MM.1S (cell line): ENCODE measurements at regions not wholly inside any gene's neighbourhood (a gene's known extent, or its start where the extent isn't known, plus 50 kb on each side); places are given as distances from the start of the nearest gene placed in this dataset.
"Not testable (repeated sequence)": the region's sequence is repeated elsewhere in the genome, so short reads cannot be mapped to it uniquely, and the experiment has no call there.

Source experiments
- DNase-seq: peaks from one replicate; pipeline ENCODE4 v3.0.0-alpha.2; 2015
- H2AFZ ChIP-seq: fragments of 300-600 bp; sonication (generic); 2 replicates; pipeline ENCODE4 v1.6.0; 2016; ENCODE audit warnings: antibody characterized with exemption, low read length
- H3F3A ChIP-seq: fragments of 300-600 bp; sonication (generic); 2 replicates; pipeline ENCODE4 v1.6.1; 2016; ENCODE audit warnings: mild to moderate bottlenecking, antibody characterized with exemption, low read length, moderate library complexity, mixed read lengths; ENCODE audit not compliant: insufficient read depth
- H3K27ac ChIP-seq: fragments of 300-600 bp; sonication (generic); 2 replicates; pipeline ENCODE4 v1.5.1; 2016; ENCODE audit warnings: mild to moderate bottlenecking, low read length
- H3K27me3 ChIP-seq: fragments of 300-600 bp; sonication (generic); replicated peaks from 2 replicates; pipeline ENCODE4 v1.6.0; 2016; ENCODE audit warnings: low read length; ENCODE audit not compliant: insufficient read depth
- H3K36me3 ChIP-seq: fragments of 300-600 bp; sonication (generic); replicated peaks from 2 replicates; pipeline ENCODE4 v1.6.1; 2016; ENCODE audit warnings: mild to moderate bottlenecking, low read length, mixed read lengths; ENCODE audit not compliant: insufficient read depth
- H3K4me1 ChIP-seq: fragments of 300-600 bp; sonication (generic); 2 replicates; pipeline ENCODE4 v1.6.1; 2016; ENCODE audit warnings: low read length, mixed read lengths
- H3K4me2 ChIP-seq: fragments of 300-600 bp; sonication (generic); 2 replicates; pipeline ENCODE4 v1.6.0; 2016; ENCODE audit warnings: low read depth, low read length
- H3K4me3 ChIP-seq: fragments of 300-600 bp; sonication (generic); 2 replicates; pipeline ENCODE4 v1.5.1; 2016; ENCODE audit warnings: low read length, mixed read lengths
- H3K79me2 ChIP-seq: fragments of 300-600 bp; sonication (generic); 2 replicates; pipeline ENCODE4 v1.6.1; 2016; ENCODE audit warnings: mixed run types, low read length, mixed read lengths
- H3K9ac ChIP-seq: fragments of 300-600 bp; sonication (generic); 2 replicates; pipeline ENCODE4 v1.6.1; 2016; ENCODE audit warnings: low read length, mixed read lengths
- H3K9me2 ChIP-seq: fragments of 300-600 bp; sonication (generic); replicated peaks from 2 replicates; pipeline ENCODE4 v1.6.1; 2016; ENCODE audit warnings: mild to moderate bottlenecking, low read length, mixed read lengths; ENCODE audit not compliant: insufficient read depth
- H3K9me3 ChIP-seq: fragments of 300-600 bp; sonication (generic); replicated peaks from 2 replicates; pipeline ENCODE4 v1.6.1; 2016; ENCODE audit warnings: mild to moderate bottlenecking, low read length, mixed read lengths; ENCODE audit not compliant: insufficient read depth
- H4K20me1 ChIP-seq: fragments of 300-600 bp; sonication (generic); 2 replicates; pipeline ENCODE4 v1.6.1; 2016; ENCODE audit warnings: mild to moderate bottlenecking, low read length, moderate library complexity, mixed read lengths; ENCODE audit not compliant: insufficient read depth
- EZH2 ChIP-seq: fragments of 300-600 bp; sonication (generic); optimal IDR thresholded peaks from 2 replicates; pipeline ENCODE3; 2017; ENCODE audit warnings: low read depth, mild to moderate bottlenecking, antibody characterized with exemption, low read length, mixed read lengths
- EZH2phosphoT487 ChIP-seq: fragments of 300-600 bp; sonication (generic); IDR thresholded peaks from 2 replicates; pipeline ENCODE4 v1.6.1; 2018; ENCODE audit warnings: antibody characterized with exemption, low read length
- TF ChIP-seq, protein P1 (sequence below): fragments of 300-600 bp; sonication (generic); IDR thresholded peaks from 2 replicates; pipeline ENCODE4 v1.5.1; 2016; ENCODE audit warnings: antibody characterized with exemption, low read length, mixed read lengths

- Histone ChIP-seq H3K36me3 (no peaks in the 10 kb centered on the region), H4K20me1 (no peaks in the 10 kb centered on the region), H3K9ac (no peak overlapping the region), H3K9me3 (no peaks in the 10 kb centered on the region), H3K79me2 (no peaks in the 10 kb centered on the region), H3K4me1 (no peaks in the 10 kb centered on the region), H2AFZ (no peak overlapping the region), H3K4me3 (no peak overlapping the region), H3K27me3 (no peaks in the 10 kb centered on the region), H3K27ac (no peak overlapping the region), H3K4me2 (no peak overlapping the region), H3K9me2 (no peaks in the 10 kb centered on the region), H3F3A (no peaks in the 10 kb centered on the region)
- no peak for TF ChIP-seq EZH2
- no peak for TF ChIP-seq EZH2phosphoT487
- TF ChIP-seq, protein P1, sequence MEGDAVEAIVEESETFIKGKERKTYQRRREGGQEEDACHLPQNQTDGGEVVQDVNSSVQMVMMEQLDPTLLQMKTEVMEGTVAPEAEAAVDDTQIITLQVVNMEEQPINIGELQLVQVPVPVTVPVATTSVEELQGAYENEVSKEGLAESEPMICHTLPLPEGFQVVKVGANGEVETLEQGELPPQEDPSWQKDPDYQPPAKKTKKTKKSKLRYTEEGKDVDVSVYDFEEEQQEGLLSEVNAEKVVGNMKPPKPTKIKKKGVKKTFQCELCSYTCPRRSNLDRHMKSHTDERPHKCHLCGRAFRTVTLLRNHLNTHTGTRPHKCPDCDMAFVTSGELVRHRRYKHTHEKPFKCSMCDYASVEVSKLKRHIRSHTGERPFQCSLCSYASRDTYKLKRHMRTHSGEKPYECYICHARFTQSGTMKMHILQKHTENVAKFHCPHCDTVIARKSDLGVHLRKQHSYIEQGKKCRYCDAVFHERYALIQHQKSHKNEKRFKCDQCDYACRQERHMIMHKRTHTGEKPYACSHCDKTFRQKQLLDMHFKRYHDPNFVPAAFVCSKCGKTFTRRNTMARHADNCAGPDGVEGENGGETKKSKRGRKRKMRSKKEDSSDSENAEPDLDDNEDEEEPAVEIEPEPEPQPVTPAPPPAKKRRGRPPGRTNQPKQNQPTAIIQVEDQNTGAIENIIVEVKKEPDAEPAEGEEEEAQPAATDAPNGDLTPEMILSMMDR = no peak
- DNase-seq = no peak
Measured at GRCh38 chr3:4166540-4166939, 136.6 kb upstream of the SETMAR start.

DNA sequence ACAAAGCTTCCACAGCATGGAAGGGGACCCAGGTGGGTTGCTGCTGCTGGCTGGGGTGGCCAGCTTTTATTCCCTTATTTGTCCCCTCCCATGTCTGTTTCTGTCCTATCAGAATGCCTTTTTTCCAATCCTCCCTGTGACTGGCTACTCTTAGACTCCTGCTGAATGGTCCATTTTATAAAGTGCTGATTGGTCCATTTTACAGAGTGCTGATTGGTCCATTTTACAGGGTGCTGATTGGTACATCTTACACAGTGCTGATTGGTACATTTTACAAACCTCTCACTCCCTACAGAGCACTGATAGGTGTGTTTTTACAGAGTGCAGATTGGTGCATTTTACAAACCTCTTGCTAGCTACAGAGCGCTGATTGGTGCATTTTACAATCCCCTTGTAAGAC, 135.9 kb upstream of the SETMAR start:
- H2AFZ ChIP-seq, H3K4me2 ChIP-seq, H3K9me2 ChIP-seq, H3K9ac ChIP-seq, H3K9me3 ChIP-seq, H3K4me3 ChIP-seq, H3K27ac ChIP-seq, H3K4me1 ChIP-seq, DNase-seq, H3K36me3 ChIP-seq, H4K20me1 ChIP-seq, H3K27me3 ChIP-seq, H3F3A ChIP-seq, H3K79me2 ChIP-seq: not testable (repeated sequence)

GRCh38 chr3:4174791-4175190, 128.4 kb upstream of the SETMAR start:
- no peak overlapping the region for H3K9ac ChIP-seq
- H3K9me3 ChIP-seq = no peaks in the 10 kb centered on the region
- H3F3A ChIP-seq = no peaks in the 10 kb centered on the region
- H4K20me1 ChIP-seq = no peaks in the 10 kb centered on the region
- H2AFZ ChIP-seq = no peak overlapping the region
- DNase-seq = no peak
- no peaks in the 10 kb centered on the region for H3K9me2 ChIP-seq
- H3K36me3 ChIP-seq = no peaks in the 10 kb centered on the region
- H3K4me2 ChIP-seq = no peak overlapping the region
- no peak for TF ChIP-seq EZH2
- TF ChIP-seq, protein P1 = no peak
- no peak for TF ChIP-seq EZH2phosphoT487
- H3K79me2 ChIP-seq = no peaks in the 10 kb centered on the region
- no peaks in the 10 kb centered on the region for H3K27me3 ChIP-seq
- H3K27ac ChIP-seq = no peak overlapping the region
- H3K4me3 ChIP-seq = no peak overlapping the region
- no peaks in the 10 kb centered on the region for H3K4me1 ChIP-seq

GRCh38 chr3:4191971-4192370, 111.2 kb upstream of the SETMAR start:
- H3K9me2 ChIP-seq = no peaks in the 10 kb centered on the region
- no peak overlapping the region for H3K4me2 ChIP-seq
- no peak overlapping the region for H2AFZ ChIP-seq
- no peak overlapping the region for H3K27ac ChIP-seq
- TF ChIP-seq EZH2phosphoT487 (no peak), EZH2 (no peak)
- TF ChIP-seq, protein P1 = no peak
- H3K4me3 ChIP-seq = no peak overlapping the region
- H4K20me1 ChIP-seq = no peaks in the 10 kb centered on the region
- H3K36me3 ChIP-seq = no peaks in the 10 kb centered on the region
- no peaks in the 10 kb centered on the region for H3K4me1 ChIP-seq
- no peak overlapping the region for H3K9ac ChIP-seq
- no peaks in the 10 kb centered on the region for H3K27me3 ChIP-seq
- H3F3A ChIP-seq = no peaks in the 10 kb centered on the region
- no peaks in the 10 kb centered on the region for H3K9me3 ChIP-seq
- no peaks in the 10 kb centered on the region for H3K79me2 ChIP-seq
- no peak for DNase-seq
